Lung (tissue), 9 donors: ENCODE measurements at regions not wholly inside any gene's neighbourhood (a gene's known extent, or its start where the extent isn't known, plus 50 kb on each side); places are given as distances from the start of the nearest gene placed in this dataset.
"Not testable (repeated sequence)": the region's sequence is repeated elsewhere in the genome, so short reads cannot be mapped to it uniquely, and the experiment has no call there.

ENCODE experiments used
- ATAC-seq: fragments of 200-7000 bp; cut with Tn5 transposase; one replicate; pipeline ENCODE4 v1.9.1; 2020; ENCODE audit warnings: moderate number of reproducible peaks; ENCODE audit not compliant: insufficient read depth, low FRiP score
- DNase-seq, 3 donors: peaks; one replicate each; pipeline ENCODE4 v3.0.0-alpha.2; 2013 to 2017
- H3K27ac ChIP-seq, 2 donors: one replicate each; pipeline ENCODE4 v1.5.1; 2013; ENCODE audit warnings: mild to moderate bottlenecking in 2 of 2, moderate library complexity in 2 of 2, control low read depth in 1 of 2, inconsistent platforms in 1 of 2, low read depth in 1 of 2, low read length in 1 of 2
- H3K27me3 ChIP-seq, 3 donors: one replicate each; pipeline ENCODE4 v1.5.1; 2013; ENCODE audit warnings: low read length in 2 of 3; ENCODE audit not compliant: control insufficient read depth in 3 of 3, insufficient read depth in 3 of 3
- H3K36me3 ChIP-seq, 4 donors: one replicate each; pipeline ENCODE4 v1.5.1; 2013; ENCODE audit warnings: low read length in 4 of 4, mild to moderate bottlenecking in 1 of 4, moderate library complexity in 1 of 4; ENCODE audit not compliant: control insufficient read depth in 4 of 4, insufficient read depth in 4 of 4
- H3K4me1 ChIP-seq, 5 donors: one replicate each; pipeline ENCODE4 v1.5.1; 2013; ENCODE audit warnings: low read length in 5 of 5, mild to moderate bottlenecking in 2 of 5, moderate library complexity in 1 of 5; ENCODE audit not compliant: control insufficient read depth in 5 of 5, insufficient read depth in 5 of 5
- H3K4me3 ChIP-seq: one replicate; pipeline ENCODE4 v1.5.1; 2013; ENCODE audit warnings: mild to moderate bottlenecking, control low read depth, moderate library complexity
- H3K9ac ChIP-seq, 2 donors: one replicate each; pipeline ENCODE4 v1.5.1; 2013; ENCODE audit warnings: low read length in 2 of 2, control low read depth in 1 of 2; ENCODE audit not compliant: insufficient read depth in 1 of 2
- H3K9me3 ChIP-seq, 4 donors: one replicate each; pipeline ENCODE4 v1.5.1; 2013; ENCODE audit warnings: low read length in 3 of 4, mild to moderate bottlenecking in 1 of 4, moderate library complexity in 1 of 4; ENCODE audit not compliant: control insufficient read depth in 4 of 4, insufficient read depth in 3 of 4
- WGBS, 2 donors: extraction: QIAGEN DNeasy Blood & Tissue Kit; methylation state at CpG; one replicate each; pipeline ENCODE4 v1.1.7; 2013; 5-methylcytosine and 5-hydroxymethylcytosine counted together
- donor health status: Bipolar disorder and iron deficiency.
- donor health status: healthy.
- donor health status: DM: yes; HTN: yes; CAD: no.

DNA sequence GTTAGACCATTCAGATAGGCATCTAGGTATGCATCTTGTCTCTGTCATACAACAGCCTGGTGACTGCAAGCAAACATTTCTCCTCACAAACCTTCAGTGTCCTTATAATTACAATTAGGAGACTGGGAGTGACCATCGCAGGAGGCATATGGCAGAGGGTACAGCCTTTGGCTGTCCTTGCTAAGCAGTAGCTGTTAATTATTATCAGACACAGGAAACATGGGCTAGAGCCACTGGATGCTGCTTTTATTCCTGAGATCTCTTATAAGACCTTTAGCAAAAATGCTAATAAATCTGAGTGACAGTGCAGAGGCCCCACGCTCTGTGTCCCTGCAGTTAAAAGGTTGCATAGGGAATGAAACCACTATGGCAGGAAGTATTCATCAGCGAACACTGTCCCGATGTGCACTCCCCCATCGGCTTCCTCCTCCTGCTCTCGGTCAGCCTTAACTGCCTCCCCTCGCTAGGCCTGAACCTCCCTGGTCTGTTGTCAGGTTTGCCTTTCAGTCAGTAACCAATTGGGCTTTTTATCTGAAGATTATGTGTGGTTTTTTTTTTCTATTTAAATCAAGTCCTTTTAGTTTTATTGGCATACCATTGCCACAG, 92.2 kb downstream of the ARHGAP11B start:
- not testable (repeated sequence) for H3K9me3 ChIP-seq, H3K9ac ChIP-seq, H3K4me3 ChIP-seq, DNase-seq, H3K4me1 ChIP-seq, H3K27me3 ChIP-seq, H3K36me3 ChIP-seq, ATAC-seq, H3K27ac ChIP-seq
- WGBS, 2 donors: 75 to 87% methylated on average over 4 to 7 of the region's 7 CpGs

DNA sequence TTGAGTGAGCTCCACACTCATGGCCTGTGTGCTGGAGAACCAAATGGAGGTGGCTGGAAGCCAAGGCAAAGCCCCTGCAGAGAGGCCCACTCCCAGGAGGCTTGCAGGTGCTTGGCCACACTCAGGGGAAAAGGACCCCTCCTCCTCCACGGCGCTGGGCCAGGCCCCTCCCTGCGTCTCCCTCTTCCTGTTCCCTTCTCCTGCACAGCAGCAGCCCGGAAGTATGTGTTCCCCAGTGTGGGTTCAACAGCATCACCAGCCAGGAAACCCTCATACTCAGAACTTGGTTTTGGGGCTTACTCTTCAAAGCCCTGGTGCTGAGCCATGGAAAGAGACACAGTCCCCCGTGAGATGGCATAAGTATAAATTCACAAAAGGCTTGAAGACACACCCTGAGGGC, 93.4 kb downstream of the ARHGAP11B start:
- 60 to 79% methylated on average over 5 of the region's 5 CpGs for WGBS, 2 donors
- not testable (repeated sequence) for DNase-seq, ATAC-seq

DNA sequence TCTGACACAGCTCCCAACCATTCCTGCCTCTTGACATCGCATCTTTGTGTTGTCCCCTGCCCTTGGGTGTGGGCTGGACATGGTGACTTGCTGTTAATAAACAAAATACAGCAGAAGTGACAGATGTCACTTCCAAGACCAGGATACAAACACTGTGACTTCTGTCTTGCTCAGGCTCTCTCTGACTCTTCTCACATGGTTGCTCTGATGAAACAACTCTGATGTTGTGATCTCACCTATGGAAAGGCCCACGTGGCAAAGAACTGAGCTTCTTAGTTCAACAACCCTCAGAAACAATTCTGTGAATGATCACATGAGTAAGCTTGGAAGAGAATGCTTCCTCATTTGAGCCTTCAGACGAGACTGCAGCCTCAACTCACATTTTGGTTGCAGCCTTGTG, 94.9 kb downstream of the ARHGAP11B start:
- H3K4me1 ChIP-seq, H3K9me3 ChIP-seq, H3K9ac ChIP-seq, H3K27ac ChIP-seq, H3K27me3 ChIP-seq, H3K4me3 ChIP-seq, DNase-seq, H3K36me3 ChIP-seq, ATAC-seq: not testable (repeated sequence)
- 79 to 87% methylated on average over 3 of the region's 3 CpGs for WGBS, 2 donors

More for the DNA sequence above, 93.4 kb downstream of the ARHGAP11B start:
- H3K9ac ChIP-seq, H3K27me3 ChIP-seq, H3K4me3 ChIP-seq, H3K4me1 ChIP-seq, H3K36me3 ChIP-seq, H3K27ac ChIP-seq, H3K9me3 ChIP-seq: not testable (repeated sequence)

GRCh38 chr15:30721529-30721928, 95.6 kb downstream of the ARHGAP11B start:
- H3K27ac ChIP-seq, H3K9me3 ChIP-seq, H3K4me1 ChIP-seq, ATAC-seq, H3K27me3 ChIP-seq, H3K4me3 ChIP-seq, H3K36me3 ChIP-seq, H3K9ac ChIP-seq, DNase-seq: not testable (repeated sequence)
- WGBS, 2 donors: 81% methylated on average over 2 of the region's 2 CpGs; no CpG with 5 or more reads in 1 of the 2 donors

GRCh38 chr15:30723540-30724175, 97.7 kb downstream of the ARHGAP11B start:
- not testable (repeated sequence) for H3K4me1 ChIP-seq, H3K4me3 ChIP-seq, H3K9ac ChIP-seq, H3K27me3 ChIP-seq, DNase-seq, H3K36me3 ChIP-seq, H3K27ac ChIP-seq, H3K9me3 ChIP-seq, ATAC-seq
- 61 to 84% methylated on average over 1 of the region's 1 CpG for WGBS, 2 donors

GRCh38 chr15:30729880-30730590, 104.1 kb downstream of the ARHGAP11B start:
- DNase-seq: peak in 2 of 3 donors; percentile 18 to 27
- not testable (repeated sequence) for H3K36me3 ChIP-seq, H3K4me3 ChIP-seq, H3K4me1 ChIP-seq, H3K9ac ChIP-seq, H3K9me3 ChIP-seq, H3K27ac ChIP-seq, ATAC-seq, H3K27me3 ChIP-seq
- 88 to 97% methylated on average over 2 of the region's 2 CpGs for WGBS, 2 donors

- ATAC-seq, H3K9me3 ChIP-seq: not testable (repeated sequence)
- 96 to 99% methylated on average over 3 of the region's 3 CpGs for WGBS, 2 donors
Measured at GRCh38 chr15:30730633-30731032, 104.7 kb downstream of the ARHGAP11B start.

DNA sequence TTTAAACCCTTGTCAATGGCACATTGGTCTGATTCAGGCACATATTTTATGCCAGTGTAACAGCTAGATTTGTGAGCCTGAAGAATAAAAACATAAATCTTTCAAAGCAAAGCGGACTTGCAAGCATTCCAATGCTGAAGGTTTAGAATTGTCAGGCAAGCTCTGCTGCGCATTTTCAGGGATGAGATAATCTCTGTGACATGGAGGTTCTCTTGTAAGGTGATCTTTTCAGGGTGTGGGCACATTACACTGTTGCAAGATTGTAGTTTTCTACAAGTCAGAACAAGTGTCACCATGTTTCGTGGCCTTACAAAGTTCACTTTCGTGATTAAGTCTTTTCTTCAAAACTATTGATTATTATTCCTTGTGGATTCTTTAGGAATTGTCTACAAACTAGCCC, 106.2 kb downstream of the ARHGAP11B start:
- not testable (repeated sequence) for DNase-seq, H3K27ac ChIP-seq, H3K4me1 ChIP-seq, H3K9ac ChIP-seq, ATAC-seq, H3K9me3 ChIP-seq, H3K36me3 ChIP-seq, H3K4me3 ChIP-seq, H3K27me3 ChIP-seq
- 98 to 99% methylated on average over 4 of the region's 4 CpGs for WGBS, 2 donors

More at GRCh38 chr15:30730633-30731032, 104.7 kb downstream of the ARHGAP11B start:
- not testable (repeated sequence) for H3K36me3 ChIP-seq, H3K4me1 ChIP-seq, DNase-seq, H3K4me3 ChIP-seq, H3K9ac ChIP-seq, H3K27me3 ChIP-seq, H3K27ac ChIP-seq
